ENCODE measurements at regions not wholly inside any gene's neighbourhood (a gene's known extent, or its start where the extent isn't known, plus 50 kb on each side); places are given as distances from the start of the nearest gene placed in this dataset.

GRCh38 chr9:18238752-18239447, 235.1 kb upstream of the ADAMTSL1 start (continued):
- TF ChIP-seq C11orf30 (IDR thresholded peaks at IDR 0.05; ENCODE audit: low read depth) (no peak), PURB (CRISPR knock-in tag; IDR thresholded peaks at IDR 0.05; ENCODE audit: low read depth) (no peak)

GRCh38 chr9:18240213-18240612, 233.7 kb upstream of the ADAMTSL1 start:
- no peaks in the 10 kb centered on the region for H3K4me1 ChIP-seq (replicated peaks in 1 of 2; ENCODE audit: control insufficient read depth in 2 of 2, insufficient read depth in 2 of 2, low read length in 2 of 2)
- H3K9ac ChIP-seq (ENCODE audit: insufficient read depth in 1 of 2, low read depth in 2 of 2, low read length in 2 of 2) = no peak overlapping the region
- no peak overlapping the region for H3K27ac ChIP-seq (ENCODE audit: extremely low read depth, low read depth, low read length)
- BruUV-seq (replicated peaks) = no TSS peak
- WGBS (ENCODE audit: insufficient coverage, low coverage, missing lambda C conversion rate) = 0% methylated on average over 2 of the region's 2 CpGs
- in situ Hi-C loops (cut with MboI) (no loop called here), intact Hi-C loops (cut with micrococcal nuclease) (no loop called here)
- ATAC-seq (no peak), DNase-seq (ENCODE audit: extremely low read depth in 1 of 4, low spot score in 3 of 4) (no peak), FAIRE-seq (no peak)
- H3K9me1 ChIP-seq (ENCODE audit: control insufficient read depth, insufficient read depth, low read length) = no peaks in the 10 kb centered on the region
- no peaks in the 10 kb centered on the region for H3K79me2 ChIP-seq (ENCODE audit: control insufficient read depth, insufficient read depth, low read length)
- H3K9me3 ChIP-seq (replicated peaks; ENCODE audit: control insufficient read depth, insufficient read depth, low read depth, low read length) = no peaks in the 10 kb centered on the region
- no peak for TF ChIP-seq TCF7L2 (IDR thresholded peaks at IDR 0.05; ENCODE audit: low read depth, low read length)
- TF ChIP-seq ZBTB43 (CRISPR knock-in tag; IDR thresholded peaks at IDR 0.05) = no peak
- TF ChIP-seq, protein P1, sequence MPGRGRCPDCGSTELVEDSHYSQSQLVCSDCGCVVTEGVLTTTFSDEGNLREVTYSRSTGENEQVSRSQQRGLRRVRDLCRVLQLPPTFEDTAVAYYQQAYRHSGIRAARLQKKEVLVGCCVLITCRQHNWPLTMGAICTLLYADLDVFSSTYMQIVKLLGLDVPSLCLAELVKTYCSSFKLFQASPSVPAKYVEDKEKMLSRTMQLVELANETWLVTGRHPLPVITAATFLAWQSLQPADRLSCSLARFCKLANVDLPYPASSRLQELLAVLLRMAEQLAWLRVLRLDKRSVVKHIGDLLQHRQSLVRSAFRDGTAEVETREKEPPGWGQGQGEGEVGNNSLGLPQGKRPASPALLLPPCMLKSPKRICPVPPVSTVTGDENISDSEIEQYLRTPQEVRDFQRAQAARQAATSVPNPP (IDR thresholded peaks at IDR 0.05; ENCODE audit: borderline replicate concordance, insufficient read depth, insufficient read length) = no peak
- H2AFZ ChIP-seq (ENCODE audit: low read depth, low read length) = no peak overlapping the region
- no peaks in the 10 kb centered on the region for H3K36me3 ChIP-seq (ENCODE audit: control insufficient read depth, insufficient read depth, low read length)
- H3K27me3 ChIP-seq (ENCODE audit: control insufficient read depth in 2 of 2, insufficient read depth in 2 of 2, low read length in 2 of 2) = no peaks in the 10 kb centered on the region
- H4K20me1 ChIP-seq (replicated peaks; ENCODE audit: control insufficient read depth, insufficient read depth, low read length) = no peaks in the 10 kb centered on the region
- POLR2A ChIA-PET = no interaction called here
- H3K4me3 ChIP-seq = no peak overlapping the region
- CTCF ChIA-PET (ENCODE audit: low intra/inter-chr PET ratio) = interaction anchor here (0.6 kb wide), 1 partner anchor 13 kb away, joined by 4 read pairs; no protein-coding TSS in a partner anchor
- no peak overlapping the region for H3K4me2 ChIP-seq (ENCODE audit: insufficient read depth, low read length)

Data from K562 (cell line).